GM12874 (cell line): ENCODE measurements at regions not wholly inside any gene's neighbourhood (a gene's known extent, or its start where the extent isn't known, plus 50 kb on each side); places are given as distances from the start of the nearest gene placed in this dataset.

ENCODE experiments used
- CTCF ChIP-seq: IDR thresholded peaks from 2 replicates; pipeline ENCODE4 v1.5.1; 2011; ENCODE audit warnings: low read depth, mild to moderate bottlenecking, control low read depth, low read length, moderate library complexity; ENCODE audit not compliant: insufficient read depth

- no peak for TF ChIP-seq CTCF
Observed at GRCh38 chr18:78510636-78511035, 469.0 kb upstream of the SALL3 start.

GRCh38 chr18:78511666-78512601 is 467.7 kb upstream of the SALL3 start:
- no peak for TF ChIP-seq CTCF

GRCh38 chr18:78514910-78515670 is 464.5 kb upstream of the SALL3 start:
- TF ChIP-seq CTCF, result no peak

- TF ChIP-seq CTCF, result no peak
Observed at GRCh38 chr18:78517328-78517727, 462.3 kb upstream of the SALL3 start.

GRCh38 chr18:78517973-78518372 is 461.6 kb upstream of the SALL3 start:
- TF ChIP-seq CTCF, result no peak

GRCh38 chr18:78518805-78519204 is 460.8 kb upstream of the SALL3 start:
- no peak for TF ChIP-seq CTCF

- TF ChIP-seq CTCF, result no peak
Observed at GRCh38 chr18:78519394-78520062, 460.1 kb upstream of the SALL3 start.
